ENCODE measurements at regions not wholly inside any gene's neighbourhood (a gene's known extent, or its start where the extent isn't known, plus 50 kb on each side); places are given as distances from the start of the nearest gene placed in this dataset.

- TF ChIP-seq, protein P1, sequence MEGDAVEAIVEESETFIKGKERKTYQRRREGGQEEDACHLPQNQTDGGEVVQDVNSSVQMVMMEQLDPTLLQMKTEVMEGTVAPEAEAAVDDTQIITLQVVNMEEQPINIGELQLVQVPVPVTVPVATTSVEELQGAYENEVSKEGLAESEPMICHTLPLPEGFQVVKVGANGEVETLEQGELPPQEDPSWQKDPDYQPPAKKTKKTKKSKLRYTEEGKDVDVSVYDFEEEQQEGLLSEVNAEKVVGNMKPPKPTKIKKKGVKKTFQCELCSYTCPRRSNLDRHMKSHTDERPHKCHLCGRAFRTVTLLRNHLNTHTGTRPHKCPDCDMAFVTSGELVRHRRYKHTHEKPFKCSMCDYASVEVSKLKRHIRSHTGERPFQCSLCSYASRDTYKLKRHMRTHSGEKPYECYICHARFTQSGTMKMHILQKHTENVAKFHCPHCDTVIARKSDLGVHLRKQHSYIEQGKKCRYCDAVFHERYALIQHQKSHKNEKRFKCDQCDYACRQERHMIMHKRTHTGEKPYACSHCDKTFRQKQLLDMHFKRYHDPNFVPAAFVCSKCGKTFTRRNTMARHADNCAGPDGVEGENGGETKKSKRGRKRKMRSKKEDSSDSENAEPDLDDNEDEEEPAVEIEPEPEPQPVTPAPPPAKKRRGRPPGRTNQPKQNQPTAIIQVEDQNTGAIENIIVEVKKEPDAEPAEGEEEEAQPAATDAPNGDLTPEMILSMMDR (IDR thresholded peaks at IDR 0.05): no peak
- no peak for TF ChIP-seq POLR2AphosphoS5 (IDR thresholded peaks at IDR 0.05)
- no peak for TF ChIP-seq POLR2A (IDR thresholded peaks at IDR 0.05)
These were observed 550.6 kb upstream of the SEMA3D start for GRCh38 chr7:85737426-85737825.
